Panc1 (cell line): ENCODE measurements at regions not wholly inside any gene's neighbourhood (a gene's known extent, or its start where the extent isn't known, plus 50 kb on each side); places are given as distances from the start of the nearest gene placed in this dataset.

Experiments used
- POLR2AphosphoS5 ChIP-seq: IDR thresholded peaks from 2 replicates; pipeline ENCODE4 v1.6.1; 2012; ENCODE audit warnings: mild to moderate bottlenecking, low read depth, low read length, moderate library complexity
- TF ChIP-seq, protein P1 (sequence below), 2 experiments: IDR thresholded peaks; 2 replicates each; pipeline ENCODE4 v1.6.1; 2011 to 2012; ENCODE audit warnings: low read depth in 2 of 2, control low read depth in 1 of 2, low read length in 1 of 2, mild to moderate bottlenecking in 1 of 2, moderate library complexity in 1 of 2; ENCODE audit not compliant: insufficient read depth in 1 of 2
- TF ChIP-seq, protein P2 (sequence below): fragments of 450-650 bp; IDR thresholded peaks from 2 replicates; pipeline ENCODE4 v1.5.1; 2017; ENCODE audit warnings: mild to moderate bottlenecking

DNA sequence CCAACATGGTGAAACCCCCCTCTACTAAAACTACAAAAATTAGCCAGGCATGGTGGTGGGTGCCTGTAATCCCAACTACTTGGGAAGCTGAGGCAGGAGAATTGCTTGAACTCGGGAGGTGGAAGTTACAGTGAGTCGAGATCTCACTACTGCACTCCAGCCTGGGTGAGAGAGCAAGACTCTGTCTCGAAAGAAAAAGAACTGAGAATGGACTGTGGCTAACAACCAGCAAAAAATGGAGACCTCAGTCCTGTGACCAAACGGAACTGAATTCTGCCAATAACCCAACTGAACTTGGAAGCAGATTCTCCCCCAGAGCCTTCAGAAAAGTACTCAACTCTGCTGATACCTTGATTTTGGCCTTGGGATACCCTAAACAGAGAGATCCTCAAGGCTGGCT lies 604.5 kb downstream of the DOK5 start:
- TF ChIP-seq, protein P1, sequence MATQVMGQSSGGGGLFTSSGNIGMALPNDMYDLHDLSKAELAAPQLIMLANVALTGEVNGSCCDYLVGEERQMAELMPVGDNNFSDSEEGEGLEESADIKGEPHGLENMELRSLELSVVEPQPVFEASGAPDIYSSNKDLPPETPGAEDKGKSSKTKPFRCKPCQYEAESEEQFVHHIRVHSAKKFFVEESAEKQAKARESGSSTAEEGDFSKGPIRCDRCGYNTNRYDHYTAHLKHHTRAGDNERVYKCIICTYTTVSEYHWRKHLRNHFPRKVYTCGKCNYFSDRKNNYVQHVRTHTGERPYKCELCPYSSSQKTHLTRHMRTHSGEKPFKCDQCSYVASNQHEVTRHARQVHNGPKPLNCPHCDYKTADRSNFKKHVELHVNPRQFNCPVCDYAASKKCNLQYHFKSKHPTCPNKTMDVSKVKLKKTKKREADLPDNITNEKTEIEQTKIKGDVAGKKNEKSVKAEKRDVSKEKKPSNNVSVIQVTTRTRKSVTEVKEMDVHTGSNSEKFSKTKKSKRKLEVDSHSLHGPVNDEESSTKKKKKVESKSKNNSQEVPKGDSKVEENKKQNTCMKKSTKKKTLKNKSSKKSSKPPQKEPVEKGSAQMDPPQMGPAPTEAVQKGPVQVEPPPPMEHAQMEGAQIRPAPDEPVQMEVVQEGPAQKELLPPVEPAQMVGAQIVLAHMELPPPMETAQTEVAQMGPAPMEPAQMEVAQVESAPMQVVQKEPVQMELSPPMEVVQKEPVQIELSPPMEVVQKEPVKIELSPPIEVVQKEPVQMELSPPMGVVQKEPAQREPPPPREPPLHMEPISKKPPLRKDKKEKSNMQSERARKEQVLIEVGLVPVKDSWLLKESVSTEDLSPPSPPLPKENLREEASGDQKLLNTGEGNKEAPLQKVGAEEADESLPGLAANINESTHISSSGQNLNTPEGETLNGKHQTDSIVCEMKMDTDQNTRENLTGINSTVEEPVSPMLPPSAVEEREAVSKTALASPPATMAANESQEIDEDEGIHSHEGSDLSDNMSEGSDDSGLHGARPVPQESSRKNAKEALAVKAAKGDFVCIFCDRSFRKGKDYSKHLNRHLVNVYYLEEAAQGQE (IDR thresholded peaks at IDR 0.05; ENCODE audit: insufficient read depth in 1 of 2, low read depth in 2 of 2, low read length in 1 of 2): no peak
- TF ChIP-seq, protein P2, sequence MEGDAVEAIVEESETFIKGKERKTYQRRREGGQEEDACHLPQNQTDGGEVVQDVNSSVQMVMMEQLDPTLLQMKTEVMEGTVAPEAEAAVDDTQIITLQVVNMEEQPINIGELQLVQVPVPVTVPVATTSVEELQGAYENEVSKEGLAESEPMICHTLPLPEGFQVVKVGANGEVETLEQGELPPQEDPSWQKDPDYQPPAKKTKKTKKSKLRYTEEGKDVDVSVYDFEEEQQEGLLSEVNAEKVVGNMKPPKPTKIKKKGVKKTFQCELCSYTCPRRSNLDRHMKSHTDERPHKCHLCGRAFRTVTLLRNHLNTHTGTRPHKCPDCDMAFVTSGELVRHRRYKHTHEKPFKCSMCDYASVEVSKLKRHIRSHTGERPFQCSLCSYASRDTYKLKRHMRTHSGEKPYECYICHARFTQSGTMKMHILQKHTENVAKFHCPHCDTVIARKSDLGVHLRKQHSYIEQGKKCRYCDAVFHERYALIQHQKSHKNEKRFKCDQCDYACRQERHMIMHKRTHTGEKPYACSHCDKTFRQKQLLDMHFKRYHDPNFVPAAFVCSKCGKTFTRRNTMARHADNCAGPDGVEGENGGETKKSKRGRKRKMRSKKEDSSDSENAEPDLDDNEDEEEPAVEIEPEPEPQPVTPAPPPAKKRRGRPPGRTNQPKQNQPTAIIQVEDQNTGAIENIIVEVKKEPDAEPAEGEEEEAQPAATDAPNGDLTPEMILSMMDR: no peak
- no peak for TF ChIP-seq POLR2AphosphoS5
